H9 (cell line): ENCODE measurements at regions not wholly inside any gene's neighbourhood (a gene's known extent, or its start where the extent isn't known, plus 50 kb on each side); places are given as distances from the start of the nearest gene placed in this dataset.

ENCODE experiments used
- DNase-seq: peaks from one replicate; pipeline ENCODE4 v3.0.0-alpha.2; 2017
- H2AFZ ChIP-seq: one replicate; pipeline ENCODE4 v1.6.1; 2013; ENCODE audit warnings: mild to moderate bottlenecking, low read length, control low read depth, moderate library complexity
- H2AK5ac ChIP-seq: 2 replicates; pipeline ENCODE4 v1.6.1; 2013; ENCODE audit warnings: low read length, control low read depth, mixed read lengths; ENCODE audit not compliant: insufficient read length
- H2BK120ac ChIP-seq: one replicate; pipeline ENCODE4 v1.6.1; 2013; ENCODE audit warnings: low read depth, mild to moderate bottlenecking, low read length, control low read depth, inconsistent platforms; ENCODE audit not compliant: poor library complexity, severe bottlenecking
- H2BK12ac ChIP-seq: 2 replicates; pipeline ENCODE4 v1.6.1; 2013; ENCODE audit warnings: low read length, control low read depth, mixed read lengths, low read depth; ENCODE audit not compliant: insufficient read length
- H2BK15ac ChIP-seq: 2 replicates; pipeline ENCODE4 v1.6.1; 2013; ENCODE audit warnings: low read depth, low read length, control low read depth
- H2BK20ac ChIP-seq: one replicate; pipeline ENCODE4 v1.6.1; 2013; ENCODE audit warnings: low read depth, mild to moderate bottlenecking, low read length, control low read depth, inconsistent platforms; ENCODE audit not compliant: poor library complexity, severe bottlenecking
- H2BK5ac ChIP-seq: 2 replicates; pipeline ENCODE4 v1.6.1; 2013; ENCODE audit warnings: low read length, control low read depth, mixed read lengths; ENCODE audit not compliant: insufficient read length
- H3K14ac ChIP-seq: 2 replicates; pipeline ENCODE4 v1.6.1; 2013; ENCODE audit warnings: low read length, control low read depth; ENCODE audit not compliant: insufficient read depth
- H3K18ac ChIP-seq: 2 replicates; pipeline ENCODE4 v1.6.1; 2013; ENCODE audit warnings: low read depth, mild to moderate bottlenecking, mixed read lengths, low read length, control low read depth; ENCODE audit not compliant: insufficient read length
- H3K23ac ChIP-seq: 2 replicates; pipeline ENCODE4 v1.6.1; 2013; ENCODE audit warnings: low read length, control low read depth, mixed read lengths, low read depth; ENCODE audit not compliant: insufficient read length
- H3K23me2 ChIP-seq: 2 replicates; pipeline ENCODE4 v1.6.1; 2013; ENCODE audit warnings: low read depth, mild to moderate bottlenecking, mixed read lengths, low read length, control low read depth; ENCODE audit not compliant: insufficient read length, poor library complexity, severe bottlenecking
- H3K27ac ChIP-seq: 2 replicates; pipeline ENCODE4 v1.5.1; 2013; ENCODE audit warnings: low read length, control low read depth, mixed read lengths, low read depth; ENCODE audit not compliant: insufficient read length
- H3K27me3 ChIP-seq: 2 replicates; pipeline ENCODE4 v1.6.1; 2013; ENCODE audit warnings: low read length, control low read depth, inconsistent platforms; ENCODE audit not compliant: insufficient read depth
- H3K4ac ChIP-seq: 2 replicates; pipeline ENCODE4 v1.6.1; 2013; ENCODE audit warnings: low read depth, mild to moderate bottlenecking, control low read depth, inconsistent platforms, low read length, moderate library complexity
- H3K4me1 ChIP-seq: 2 replicates; pipeline ENCODE4 v1.6.1; 2013; ENCODE audit warnings: low read length, control low read depth, inconsistent platforms; ENCODE audit not compliant: insufficient read depth
- H3K4me2 ChIP-seq: 2 replicates; pipeline ENCODE4 v1.6.1; 2013; ENCODE audit warnings: low read length, control low read depth, mixed read lengths; ENCODE audit not compliant: insufficient read length, insufficient read depth
- H3K56ac ChIP-seq: 2 replicates; pipeline ENCODE4 v1.6.1; 2013; ENCODE audit warnings: low read depth, mild to moderate bottlenecking, mixed read lengths, low read length, control low read depth; ENCODE audit not compliant: insufficient read length
- H3K79me1 ChIP-seq: 2 replicates; pipeline ENCODE4 v1.6.1; 2013; ENCODE audit warnings: low read depth, mild to moderate bottlenecking, moderate library complexity, low read length, control low read depth, inconsistent platforms; ENCODE audit not compliant: insufficient read depth, poor library complexity, severe bottlenecking
- H3K79me2 ChIP-seq: 2 replicates; pipeline ENCODE4 v1.6.1; 2013; ENCODE audit warnings: low read length, control low read depth, inconsistent platforms; ENCODE audit not compliant: insufficient read depth
- H3K9ac ChIP-seq: 2 replicates; pipeline ENCODE4 v1.6.1; 2013; ENCODE audit warnings: low read length, control low read depth, mixed read lengths; ENCODE audit not compliant: insufficient read length; ENCODE audit errors: extremely low read depth
- H3K9me3 ChIP-seq: one replicate; pipeline ENCODE4 v1.6.1; 2013; ENCODE audit warnings: low read depth, low read length, inconsistent platforms; ENCODE audit not compliant: control insufficient read depth
- H3T11ph ChIP-seq: one replicate; pipeline ENCODE4 v1.6.1; 2013; ENCODE audit warnings: mild to moderate bottlenecking, low read length, control low read depth, inconsistent platforms
- H4K20me1 ChIP-seq: one replicate; pipeline ENCODE4 v1.6.1; 2013; ENCODE audit not compliant: control insufficient read depth, insufficient read length, insufficient read depth
- H4K5ac ChIP-seq: 2 replicates; pipeline ENCODE4 v1.6.1; 2013; ENCODE audit warnings: low read depth, mild to moderate bottlenecking, mixed read lengths, low read length, control low read depth; ENCODE audit not compliant: insufficient read length
- H4K8ac ChIP-seq: replicated peaks from 2 replicates; pipeline ENCODE4 v1.6.1; 2013; ENCODE audit warnings: low read length, control low read depth, mixed read lengths, low read depth; ENCODE audit not compliant: insufficient read length
- H4K91ac ChIP-seq: 2 replicates; pipeline ENCODE4 v1.6.1; 2013; ENCODE audit warnings: low read depth, mild to moderate bottlenecking, moderate library complexity, mixed read lengths, low read length, control low read depth; ENCODE audit not compliant: insufficient read length
- H3K27ac Mint-ChIP-seq, 3 experiments: 2 replicates in 2 of 3; 3 replicates in 1 of 3; pipeline ENCODE4 v1.8.0; 2020 to 2021; ENCODE audit warnings: mixed read lengths in 3 of 3, mild to moderate bottlenecking in 1 of 3, moderate library complexity in 1 of 3
- H3K27me3 Mint-ChIP-seq: 2 replicates; pipeline ENCODE4 v1.8.0; 2021; ENCODE audit warnings: low read depth, mild to moderate bottlenecking, moderate library complexity, mixed read lengths
- H3K36me3 Mint-ChIP-seq, 3 experiments: 2 replicates in 2 of 3; 3 replicates in 1 of 3; pipeline ENCODE4 v1.8.0; 2020 to 2021; ENCODE audit warnings: low read depth in 3 of 3, mixed read lengths in 3 of 3; ENCODE audit not compliant: insufficient read depth in 1 of 3
- H3K4me1 Mint-ChIP-seq, 2 experiments: 2 replicates each; pipeline ENCODE4 v1.8.0; 2020; ENCODE audit warnings: mixed read lengths in 2 of 2
- H3K4me3 Mint-ChIP-seq, 2 experiments: 2 replicates in 1 of 2; 3 replicates in 1 of 2; pipeline ENCODE4 v1.8.0; 2020 to 2021; ENCODE audit warnings: mild to moderate bottlenecking in 2 of 2, mixed read lengths in 2 of 2, moderate library complexity in 1 of 2
- H3K9me3 Mint-ChIP-seq, 2 experiments: 2 replicates in 1 of 2; 3 replicates in 1 of 2; pipeline ENCODE4 v1.8.0; 2020; ENCODE audit warnings: mild to moderate bottlenecking in 2 of 2, mixed read lengths in 2 of 2, moderate library complexity in 1 of 2
- CTCF ChIP-seq: fragments of 200-600 bp; sonication (generic); conservative IDR thresholded peaks from 3 replicates; pipeline ENCODE4 v1.8.0; 2021; ENCODE audit warnings: antibody characterized with exemption, mild to moderate bottlenecking
- WGBS: extraction: QIAGEN DNeasy Blood & Tissue Kit; methylation state at CpG from one replicate; pipeline ENCODE4 v1.1.7; 2013; ENCODE audit warnings: missing lambda C conversion rate, low lambda C conversion rate, mixed read lengths; ENCODE audit not compliant: insufficient read length; ENCODE audit errors: extremely low coverage; 5-methylcytosine and 5-hydroxymethylcytosine counted together

DNA sequence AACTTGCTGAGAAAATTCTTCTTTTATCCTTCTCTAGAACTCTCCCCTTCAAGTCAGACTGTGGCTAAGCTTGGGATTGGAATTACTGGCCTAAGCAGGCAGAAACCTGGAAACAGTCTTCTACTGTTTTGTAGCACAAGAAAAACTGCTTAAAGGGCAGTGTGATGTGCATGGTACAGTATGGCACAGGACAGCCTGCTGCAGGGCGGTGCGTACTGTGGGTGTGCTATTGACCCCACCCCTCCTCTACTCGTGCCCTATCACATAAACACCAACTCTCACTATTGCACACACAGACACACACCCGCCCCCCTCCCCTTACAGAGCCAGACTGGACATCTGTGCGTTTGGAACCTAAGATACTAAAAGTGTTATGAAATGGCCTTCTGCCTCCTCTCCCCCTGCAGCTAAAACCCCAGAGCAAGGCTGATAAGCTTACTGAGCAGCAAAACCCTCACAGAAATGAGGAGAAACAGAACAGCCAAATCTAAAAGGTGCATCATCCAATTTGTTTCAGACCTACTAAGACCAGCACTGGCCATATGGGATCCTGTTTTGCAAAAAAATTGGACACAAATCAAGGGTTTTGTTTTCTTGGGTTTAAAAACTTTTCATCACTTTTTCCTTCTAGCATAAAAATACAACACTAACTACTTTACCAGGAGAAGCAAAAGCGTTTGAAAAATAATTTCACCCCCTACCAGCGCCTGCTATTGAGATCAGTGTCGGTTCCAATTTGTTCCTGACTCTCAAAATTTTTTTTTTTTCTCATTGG, 355.8 kb upstream of the LYPLAL1 start:
- no peak overlapping the region for H3K4me2 ChIP-seq
- TF ChIP-seq CTCF: no peak
- no peak for DNase-seq
- H3K36me3 Mint-ChIP-seq: no peaks in the 10 kb centered on the region
- no peaks in the 10 kb centered on the region for H3K27me3 Mint-ChIP-seq
- no peak overlapping the region for H2BK15ac ChIP-seq
- no peak overlapping the region for H3K56ac ChIP-seq
- H3K4me1 ChIP-seq: no peaks in the 10 kb centered on the region
- no peaks in the 10 kb centered on the region for H3K27me3 ChIP-seq
- H3K14ac ChIP-seq: no peak overlapping the region
- H3K9ac ChIP-seq: no peak overlapping the region
- H3K18ac ChIP-seq: no peak overlapping the region
- no peak overlapping the region for H3T11ph ChIP-seq
- no peak overlapping the region for H3K23ac ChIP-seq
- H3K27ac ChIP-seq: no peak overlapping the region
- H2BK120ac ChIP-seq: no peak overlapping the region
- H4K91ac ChIP-seq: no peak overlapping the region
- no peak overlapping the region for H2AFZ ChIP-seq
- no peaks in the 10 kb centered on the region for H4K20me1 ChIP-seq
- no peak overlapping the region for H4K5ac ChIP-seq
- H4K8ac ChIP-seq: no peak overlapping the region
- H2BK20ac ChIP-seq: no peak overlapping the region
- no peaks in the 10 kb centered on the region for H3K9me3 Mint-ChIP-seq
- H2BK5ac ChIP-seq: no peak overlapping the region
- H2BK12ac ChIP-seq: no peak overlapping the region
- no CpG with 5 or more reads among the region's 8 CpGs for WGBS
- H3K23me2 ChIP-seq: no peaks in the 10 kb centered on the region
- no peak overlapping the region for H2AK5ac ChIP-seq
- no peak overlapping the region for H3K4ac ChIP-seq
- H3K79me2 ChIP-seq: no peaks in the 10 kb centered on the region
- H3K4me1 Mint-ChIP-seq: no peaks in the 10 kb centered on the region
- H3K4me3 Mint-ChIP-seq: no peak overlapping the region
- H3K79me1 ChIP-seq: no peaks in the 10 kb centered on the region
- no peaks in the 10 kb centered on the region for H3K9me3 ChIP-seq
- no peak overlapping the region for H3K27ac Mint-ChIP-seq
